ENCODE measurements at regions not wholly inside any gene's neighbourhood (a gene's known extent, or its start where the extent isn't known, plus 50 kb on each side); places are given as distances from the start of the nearest gene placed in this dataset.
"Not testable (repeated sequence)": the region's sequence is repeated elsewhere in the genome, so short reads cannot be mapped to it uniquely, and the experiment has no call there.

- no peak for DNase-seq (ENCODE audit: low read depth)
- TF ChIP-seq CTCF (conservative IDR thresholded peaks at IDR 0.05; ENCODE audit: low read depth, low read length): no peak
- no peak overlapping the region for H3K4me3 ChIP-seq (ENCODE audit: low read depth, low read length)
These were observed 208.1 kb downstream of the CAVIN4 start for GRCh38 chr9:100785946-100786345.

- H3K4me3 ChIP-seq (ENCODE audit: low read depth, low read length): no peak overlapping the region
- DNase-seq (ENCODE audit: low read depth): no peak
- TF ChIP-seq CTCF (conservative IDR thresholded peaks at IDR 0.05; ENCODE audit: low read depth, low read length): no peak
These were observed 216.9 kb downstream of the CAVIN4 start for GRCh38 chr9:100794738-100795269.

GRCh38 chr9:100803956-100804355, 224.6 kb upstream of the PLPPR1 start:
- DNase-seq (ENCODE audit: low read depth): no peak
- H3K4me3 ChIP-seq (ENCODE audit: low read depth, low read length): no peak overlapping the region
- TF ChIP-seq CTCF (conservative IDR thresholded peaks at IDR 0.05; ENCODE audit: low read depth, low read length): no peak

GRCh38 chr9:100811643-100812042, 216.9 kb upstream of the PLPPR1 start:
- no peak overlapping the region for H3K4me3 ChIP-seq (ENCODE audit: low read depth, low read length)
- no peak for TF ChIP-seq CTCF (conservative IDR thresholded peaks at IDR 0.05; ENCODE audit: low read depth, low read length)
- DNase-seq (ENCODE audit: low read depth): no peak

GRCh38 chr9:100813871-100814270, 214.7 kb upstream of the PLPPR1 start:
- no peak for TF ChIP-seq CTCF (conservative IDR thresholded peaks at IDR 0.05; ENCODE audit: low read depth, low read length)
- no peak overlapping the region for H3K4me3 ChIP-seq (ENCODE audit: low read depth, low read length)
- DNase-seq (ENCODE audit: low read depth): no peak

GRCh38 chr9:100819980-100820379, 208.5 kb upstream of the PLPPR1 start:
- TF ChIP-seq CTCF (conservative IDR thresholded peaks at IDR 0.05; ENCODE audit: low read depth, low read length): no peak
- DNase-seq (ENCODE audit: low read depth): no peak

GRCh38 chr9:100833035-100833434, 195.5 kb upstream of the PLPPR1 start:
- not testable (repeated sequence) for H3K4me3 ChIP-seq (ENCODE audit: low read depth, low read length); DNase-seq (ENCODE audit: low read depth)

More at GRCh38 chr9:100819980-100820379, 208.5 kb upstream of the PLPPR1 start:
- H3K4me3 ChIP-seq (ENCODE audit: low read depth, low read length): no peak overlapping the region
